Progenitor cell of endocrine pancreas (in vitro differentiated cells): ENCODE measurements at regions not wholly inside any gene's neighbourhood (a gene's known extent, or its start where the extent isn't known, plus 50 kb on each side); places are given as distances from the start of the nearest gene placed in this dataset.
A peak's percentile ranks its signal among the peaks of the same experiment; 100 is the strongest.

Source experiments
- DNase-seq: peaks from one replicate; pipeline ENCODE4 v3.0.0; 2021; ENCODE audit warnings: low spot score; ENCODE audit not compliant: unreplicated experiment
- H3K27ac Mint-ChIP-seq: 2 replicates; pipeline ENCODE4 v1.8.0; 2021; ENCODE audit warnings: mild to moderate bottlenecking, moderate library complexity, mixed read lengths
- H3K27me3 Mint-ChIP-seq: 2 replicates; pipeline ENCODE4 v1.8.0; 2021; ENCODE audit warnings: mixed read lengths
- H3K36me3 Mint-ChIP-seq: 2 replicates; pipeline ENCODE4 v1.8.0; 2022; ENCODE audit warnings: mixed read lengths; ENCODE audit not compliant: insufficient read depth
- H3K4me1 Mint-ChIP-seq: 2 replicates; pipeline ENCODE4 v1.8.0; 2021; ENCODE audit warnings: low read depth, mixed read lengths
- H3K4me3 Mint-ChIP-seq: 2 replicates; pipeline ENCODE4 v1.8.0; 2021; ENCODE audit warnings: low read depth, mild to moderate bottlenecking, moderate library complexity, mixed read lengths
- H3K9me3 Mint-ChIP-seq: 2 replicates; pipeline ENCODE4 v1.8.0; 2021; ENCODE audit warnings: low read depth, mixed read lengths
- TF ChIP-seq, protein P1 (sequence below): fragments of 200-600 bp; sonication (generic); IDR thresholded peaks from one replicate; pipeline ENCODE4 v1.5.0; 2021; ENCODE audit warnings: antibody characterized with exemption, mild to moderate bottlenecking; ENCODE audit not compliant: unreplicated experiment

GRCh38 chr15:62740141-62741004, 302.2 kb upstream of the TPM1 start:
- Mint-ChIP-seq H3K36me3 (peaks cover 2% of the 10 kb centered on the region), H3K4me3 (no peak overlapping the region), H3K9me3 (no peaks in the 10 kb centered on the region), H3K27ac (no peak overlapping the region), H3K27me3 (no peaks in the 10 kb centered on the region), H3K4me1 (peaks cover 7% of the 10 kb centered on the region)
- TF ChIP-seq, protein P1, sequence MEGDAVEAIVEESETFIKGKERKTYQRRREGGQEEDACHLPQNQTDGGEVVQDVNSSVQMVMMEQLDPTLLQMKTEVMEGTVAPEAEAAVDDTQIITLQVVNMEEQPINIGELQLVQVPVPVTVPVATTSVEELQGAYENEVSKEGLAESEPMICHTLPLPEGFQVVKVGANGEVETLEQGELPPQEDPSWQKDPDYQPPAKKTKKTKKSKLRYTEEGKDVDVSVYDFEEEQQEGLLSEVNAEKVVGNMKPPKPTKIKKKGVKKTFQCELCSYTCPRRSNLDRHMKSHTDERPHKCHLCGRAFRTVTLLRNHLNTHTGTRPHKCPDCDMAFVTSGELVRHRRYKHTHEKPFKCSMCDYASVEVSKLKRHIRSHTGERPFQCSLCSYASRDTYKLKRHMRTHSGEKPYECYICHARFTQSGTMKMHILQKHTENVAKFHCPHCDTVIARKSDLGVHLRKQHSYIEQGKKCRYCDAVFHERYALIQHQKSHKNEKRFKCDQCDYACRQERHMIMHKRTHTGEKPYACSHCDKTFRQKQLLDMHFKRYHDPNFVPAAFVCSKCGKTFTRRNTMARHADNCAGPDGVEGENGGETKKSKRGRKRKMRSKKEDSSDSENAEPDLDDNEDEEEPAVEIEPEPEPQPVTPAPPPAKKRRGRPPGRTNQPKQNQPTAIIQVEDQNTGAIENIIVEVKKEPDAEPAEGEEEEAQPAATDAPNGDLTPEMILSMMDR = no peak
- no peak for DNase-seq

GRCh38 chr15:62741106-62741505, 301.4 kb upstream of the TPM1 start:
- H3K27me3 Mint-ChIP-seq = no peaks in the 10 kb centered on the region
- no peaks in the 10 kb centered on the region for H3K9me3 Mint-ChIP-seq
- no peak for DNase-seq
- no peak overlapping the region for H3K4me3 Mint-ChIP-seq
- H3K4me1 Mint-ChIP-seq = peaks cover 7% of the 10 kb centered on the region
- TF ChIP-seq, protein P1 = no peak
- peaks cover 2% of the 10 kb centered on the region for H3K36me3 Mint-ChIP-seq
- no peak overlapping the region for H3K27ac Mint-ChIP-seq

- TF ChIP-seq, protein P1 = peak; percentile 86
- DNase-seq = no peak
- Mint-ChIP-seq H3K27me3 (no peaks in the 10 kb centered on the region), H3K36me3 (peaks cover 2% of the 10 kb centered on the region), H3K4me3 (no peak overlapping the region), H3K4me1 (peaks cover 7% of the 10 kb centered on the region), H3K9me3 (no peaks in the 10 kb centered on the region), H3K27ac (no peak overlapping the region)
Measured at GRCh38 chr15:62742409-62743171, 300.0 kb upstream of the TPM1 start.

DNA sequence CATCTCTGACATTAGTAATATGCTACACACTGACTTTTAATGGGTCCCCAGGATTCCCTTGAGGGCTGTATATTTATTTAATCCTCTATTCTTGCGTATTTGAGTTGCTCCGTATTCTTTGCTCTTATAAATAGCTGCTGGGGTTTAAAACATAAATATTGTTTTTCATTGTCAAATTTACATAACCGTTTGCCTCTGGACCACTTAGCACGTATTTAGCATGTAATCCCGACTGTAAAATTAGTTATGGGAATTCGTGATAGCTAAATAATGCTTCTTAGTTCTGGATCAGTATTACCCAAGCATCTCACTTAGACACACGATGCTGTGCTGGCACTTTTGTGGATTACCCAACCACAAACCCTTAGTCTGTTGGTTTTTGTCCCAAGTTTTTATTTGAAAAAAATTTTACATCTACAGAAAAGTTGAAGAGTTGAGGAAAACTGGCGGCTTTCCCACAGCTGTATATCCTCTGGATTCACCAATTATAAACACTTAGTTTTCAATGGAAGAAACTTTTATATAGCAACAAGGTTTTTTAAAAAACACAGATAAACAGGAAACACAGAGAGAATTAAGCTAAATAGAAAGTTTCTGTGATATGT, 296.8 kb upstream of the TPM1 start:
- Mint-ChIP-seq H3K36me3 (no peaks in the 10 kb centered on the region), H3K27ac (no peak overlapping the region), H3K9me3 (no peaks in the 10 kb centered on the region), H3K4me3 (no peak overlapping the region), H3K27me3 (no peaks in the 10 kb centered on the region), H3K4me1 (peaks cover 7% of the 10 kb centered on the region)
- TF ChIP-seq, protein P1 = no peak
- DNase-seq = no peak

- no peak overlapping the region for H3K4me3 Mint-ChIP-seq
- no peak for DNase-seq
- TF ChIP-seq, protein P1 = no peak
- peaks cover 1% of the 10 kb centered on the region for H3K4me1 Mint-ChIP-seq
- H3K9me3 Mint-ChIP-seq = no peaks in the 10 kb centered on the region
- H3K27ac Mint-ChIP-seq = no peak overlapping the region
- no peaks in the 10 kb centered on the region for H3K36me3 Mint-ChIP-seq
- H3K27me3 Mint-ChIP-seq = no peaks in the 10 kb centered on the region
Measured at GRCh38 chr15:62748196-62748595, 294.4 kb upstream of the TPM1 start.
